BLaER1 (cell line): ENCODE measurements at regions not wholly inside any gene's neighbourhood (a gene's known extent, or its start where the extent isn't known, plus 50 kb on each side); places are given as distances from the start of the nearest gene placed in this dataset.

ENCODE experiments used
- H3K27ac ChIP-seq: shearing (Covaris generic); formaldehyde crosslinking; 2 replicates; pipeline ENCODE4 v1.8.1; 2022
- H3K27me3 ChIP-seq: shearing (Covaris generic); formaldehyde crosslinking; 2 replicates; pipeline ENCODE4 v1.8.1; 2022
- H3K36me3 ChIP-seq: shearing (Covaris generic); formaldehyde crosslinking; 2 replicates; pipeline ENCODE4 v1.8.1; 2022
- H3K4me1 ChIP-seq: shearing (Covaris generic); formaldehyde crosslinking; 2 replicates; pipeline ENCODE4 v1.8.1; 2022
- H3K4me2 ChIP-seq: shearing (Covaris generic); formaldehyde crosslinking; 2 replicates; pipeline ENCODE4 v1.8.1; 2022
- H3K4me3 ChIP-seq: shearing (Covaris generic); formaldehyde crosslinking; 2 replicates; pipeline ENCODE4 v1.8.1; 2022
- H3K9ac ChIP-seq: shearing (Covaris generic); formaldehyde crosslinking; 2 replicates; pipeline ENCODE4 v1.8.1; 2022
- H3K9me3 ChIP-seq: shearing (Covaris generic); formaldehyde crosslinking; 2 replicates; pipeline ENCODE4 v1.8.1; 2022
- H4K20me1 ChIP-seq: shearing (Covaris generic); formaldehyde crosslinking; 2 replicates; pipeline ENCODE4 v1.8.1; 2022
- Cebpa-rat ChIP-seq: shearing (Covaris generic); IDR thresholded peaks from 2 replicates; pipeline ENCODE4 v1.8.1; 2022

GRCh38 chr4:138666366-138666765 is 349.2 kb upstream of the NOCT start:
- TF ChIP-seq Cebpa-rat = no peak
- Histone ChIP-seq H3K4me3 (no peak overlapping the region), H3K27me3 (no peaks in the 10 kb centered on the region), H3K4me1 (peaks cover 46% of the 10 kb centered on the region), H4K20me1 (no peaks in the 10 kb centered on the region), H3K27ac (no peak overlapping the region), H3K9me3 (peaks cover 7% of the 10 kb centered on the region; the same call in 1 of the 2 replicates), H3K9ac (no peak overlapping the region), H3K36me3 (no peaks in the 10 kb centered on the region), H3K4me2 (no peak overlapping the region)

- peaks cover 48% of the 10 kb centered on the region for H3K4me1 ChIP-seq
- H3K4me3 ChIP-seq = no peak overlapping the region
- H4K20me1 ChIP-seq = no peaks in the 10 kb centered on the region
- H3K9ac ChIP-seq = no peak overlapping the region
- TF ChIP-seq Cebpa-rat = no peak
- no peak overlapping the region for H3K27ac ChIP-seq
- H3K4me2 ChIP-seq = no peak overlapping the region
- H3K36me3 ChIP-seq = no peaks in the 10 kb centered on the region
- no peaks in the 10 kb centered on the region for H3K27me3 ChIP-seq
- H3K9me3 ChIP-seq = peaks cover 7% of the 10 kb centered on the region; the same call in 1 of the 2 replicates
These were observed 349.7 kb upstream of the NOCT start for GRCh38 chr4:138665851-138666250.

DNA sequence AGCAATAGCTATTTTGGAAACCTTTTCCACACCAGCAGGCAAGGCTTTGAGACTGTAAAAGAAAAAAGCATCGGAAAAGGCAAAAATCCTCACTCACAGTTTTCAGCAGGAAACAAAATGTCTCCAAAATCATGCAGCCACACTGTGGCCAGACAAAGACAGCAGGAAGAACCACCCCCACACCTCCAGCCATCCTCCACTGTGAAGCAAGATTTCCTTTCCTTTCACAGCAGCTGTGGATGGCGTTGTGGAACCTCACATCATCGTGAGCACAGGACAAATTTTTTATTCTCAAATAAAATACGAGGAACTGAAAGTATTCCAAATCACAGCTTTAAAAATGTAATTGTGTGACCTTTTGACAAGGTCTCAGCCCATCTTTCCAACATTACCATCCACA is 351.7 kb upstream of the NOCT start:
- Histone ChIP-seq H3K4me3 (no peak overlapping the region), H3K4me1 (peaks cover 32% of the 10 kb centered on the region), H3K27me3 (no peaks in the 10 kb centered on the region), H3K9ac (no peak overlapping the region), H3K4me2 (peak overlapping the region; percentile 2), H3K9me3 (peaks cover 7% of the 10 kb centered on the region; the same call in 1 of the 2 replicates), H4K20me1 (no peaks in the 10 kb centered on the region), H3K27ac (no peak overlapping the region), H3K36me3 (no peaks in the 10 kb centered on the region)
- TF ChIP-seq Cebpa-rat = no peak

- no peaks in the 10 kb centered on the region for H3K27me3 ChIP-seq
- no peak overlapping the region for H3K27ac ChIP-seq
- no peaks in the 10 kb centered on the region for H3K36me3 ChIP-seq
- H3K9ac ChIP-seq = no peak overlapping the region
- H3K4me3 ChIP-seq = no peak overlapping the region
- H3K4me1 ChIP-seq = peaks cover 13% of the 10 kb centered on the region
- TF ChIP-seq Cebpa-rat = no peak
- no peaks in the 10 kb centered on the region; the same call in 1 of the 2 replicates for H3K9me3 ChIP-seq
- H3K4me2 ChIP-seq = no peak overlapping the region
- H4K20me1 ChIP-seq = no peaks in the 10 kb centered on the region
These were observed 355.7 kb upstream of the NOCT start for GRCh38 chr4:138659812-138660316.

DNA sequence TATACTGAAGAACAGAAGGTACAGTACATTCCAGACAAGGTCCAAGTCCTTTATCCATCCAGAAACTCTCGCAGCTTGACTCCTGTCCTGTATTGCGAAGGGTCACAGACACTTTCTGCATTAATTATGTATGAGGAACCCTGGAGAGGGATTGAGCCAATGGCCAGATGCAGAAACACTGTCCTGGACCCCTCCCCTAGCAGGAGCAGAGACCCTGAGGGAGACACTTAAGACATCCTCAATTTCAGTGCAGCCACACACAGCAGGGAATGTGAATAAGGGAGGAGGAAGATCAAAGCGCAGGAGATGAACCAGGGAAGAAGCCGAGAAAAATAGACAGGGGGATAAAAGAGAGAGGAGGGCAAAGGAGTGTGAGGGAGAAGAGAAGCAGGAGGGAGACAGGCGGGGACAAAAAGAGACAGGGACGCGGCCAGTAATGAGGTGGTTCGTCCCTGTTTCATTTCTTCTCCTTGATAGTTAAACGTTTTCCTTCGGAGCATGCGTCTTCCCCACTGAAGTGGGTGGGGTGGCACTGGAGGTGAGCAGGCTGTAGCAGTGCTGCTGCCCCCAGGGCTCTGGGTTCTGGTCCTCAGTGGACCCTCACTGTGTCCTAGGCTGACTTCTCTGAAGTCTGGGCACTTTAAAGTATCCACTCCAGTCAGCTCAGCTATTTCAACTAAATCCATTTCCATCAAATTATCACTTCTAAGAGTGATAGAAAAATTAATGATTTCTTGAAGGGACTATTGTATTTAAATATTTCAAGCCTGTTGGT is 356.4 kb upstream of the NOCT start:
- no peak overlapping the region for H3K4me3 ChIP-seq
- H3K9ac ChIP-seq = no peak overlapping the region
- H3K4me2 ChIP-seq = no peak overlapping the region

GRCh38 chr4:138658518-138658917 is 357.1 kb upstream of the NOCT start:
- Histone ChIP-seq H3K9ac (no peak overlapping the region), H3K27ac (no peak overlapping the region), H3K9me3 (no peaks in the 10 kb centered on the region), H3K36me3 (no peaks in the 10 kb centered on the region), H3K4me1 (peaks cover 5% of the 10 kb centered on the region), H3K27me3 (no peaks in the 10 kb centered on the region), H3K4me2 (no peak overlapping the region), H4K20me1 (no peaks in the 10 kb centered on the region), H3K4me3 (no peak overlapping the region)
- TF ChIP-seq Cebpa-rat = no peak

More for the DNA sequence above, 356.4 kb upstream of the NOCT start:
- Histone ChIP-seq H3K36me3 (no peaks in the 10 kb centered on the region), H3K27ac (no peak overlapping the region), H3K27me3 (no peaks in the 10 kb centered on the region), H4K20me1 (no peaks in the 10 kb centered on the region), H3K4me1 (peaks cover 12% of the 10 kb centered on the region), H3K9me3 (no peaks in the 10 kb centered on the region)
- TF ChIP-seq Cebpa-rat = no peak

DNA sequence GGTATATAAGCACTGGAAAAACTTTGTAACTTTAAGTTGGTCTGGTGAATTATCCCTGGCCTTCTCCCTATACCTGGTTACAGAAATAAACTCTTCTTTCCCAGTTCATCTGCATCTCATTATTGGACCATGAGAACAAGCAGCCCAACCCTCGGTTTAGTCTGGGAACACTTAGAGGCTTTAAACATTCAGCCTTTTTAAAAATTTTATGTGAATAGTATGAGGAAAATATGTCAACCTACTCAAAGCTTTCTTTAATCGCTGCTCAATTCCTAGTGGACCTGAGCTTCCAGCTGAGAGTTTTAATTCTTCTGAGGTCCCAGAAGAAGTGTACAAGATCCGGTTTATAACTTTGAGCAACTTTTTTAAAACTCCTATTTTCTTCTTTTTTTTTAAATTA is 358.6 kb upstream of the NOCT start:
- H3K27me3 ChIP-seq = no peaks in the 10 kb centered on the region
- no peaks in the 10 kb centered on the region for H3K9me3 ChIP-seq
- TF ChIP-seq Cebpa-rat = no peak
- H3K27ac ChIP-seq = no peak overlapping the region
- H3K9ac ChIP-seq = no peak overlapping the region
- H3K4me1 ChIP-seq = 0 out of 2 replicates have a peak, but pooled peaks cover 4% of the 10 kb centered on the region
- H3K36me3 ChIP-seq = no peaks in the 10 kb centered on the region
- H3K4me2 ChIP-seq = no peak overlapping the region
- H3K4me3 ChIP-seq = no peak overlapping the region
- no peaks in the 10 kb centered on the region for H4K20me1 ChIP-seq

GRCh38 chr4:138655985-138656384 is 359.6 kb upstream of the NOCT start:
- no peak overlapping the region for H3K27ac ChIP-seq
- no peaks in the 10 kb centered on the region for H3K27me3 ChIP-seq
- H3K4me3 ChIP-seq = no peak overlapping the region
- H3K4me1 ChIP-seq = no peaks in the 10 kb centered on the region
- no peaks in the 10 kb centered on the region for H3K36me3 ChIP-seq
- H3K4me2 ChIP-seq = no peak overlapping the region
- TF ChIP-seq Cebpa-rat = no peak
- H3K9ac ChIP-seq = no peak overlapping the region
- H3K9me3 ChIP-seq = no peaks in the 10 kb centered on the region
- no peaks in the 10 kb centered on the region for H4K20me1 ChIP-seq

GRCh38 chr4:138655286-138655685 is 360.3 kb upstream of the NOCT start:
- H3K9ac ChIP-seq = no peak overlapping the region
- no peaks in the 10 kb centered on the region for H3K27me3 ChIP-seq
- no peak overlapping the region for H3K4me2 ChIP-seq
- no peak for TF ChIP-seq Cebpa-rat
- H3K9me3 ChIP-seq = no peaks in the 10 kb centered on the region
- no peaks in the 10 kb centered on the region for H4K20me1 ChIP-seq
- H3K4me1 ChIP-seq = no peaks in the 10 kb centered on the region
- no peak overlapping the region for H3K4me3 ChIP-seq
- no peak overlapping the region for H3K27ac ChIP-seq
- no peaks in the 10 kb centered on the region for H3K36me3 ChIP-seq

DNA sequence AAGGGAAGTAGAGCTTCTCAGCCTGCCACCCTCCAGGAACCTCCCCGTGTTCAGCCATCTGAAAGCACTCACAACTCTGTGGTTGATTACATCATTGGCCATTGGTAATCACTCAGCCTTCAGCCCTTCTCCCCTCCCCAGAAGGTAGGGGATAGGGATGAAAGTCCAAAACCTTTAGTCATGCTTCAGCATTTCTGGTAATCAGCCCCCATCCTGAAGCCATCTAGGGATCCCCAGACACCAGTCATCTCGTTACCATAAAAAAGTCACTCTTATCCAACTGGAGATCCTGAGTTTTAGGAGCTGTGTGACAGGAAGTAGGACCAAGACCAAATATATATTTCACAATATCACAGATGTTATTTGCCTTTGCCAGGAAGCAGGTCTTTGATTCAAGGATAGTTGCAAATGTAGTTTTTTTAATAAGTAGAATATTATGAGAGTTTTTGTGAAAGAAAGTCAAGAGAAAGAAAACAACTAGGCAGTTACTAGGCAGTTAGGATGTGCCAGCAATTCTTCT is 364.6 kb upstream of the NOCT start:
- H3K27me3 ChIP-seq = no peaks in the 10 kb centered on the region
- no peak overlapping the region for H3K4me2 ChIP-seq
- no peak overlapping the region for H3K4me3 ChIP-seq
- no peak overlapping the region for H3K27ac ChIP-seq
- no peak for TF ChIP-seq Cebpa-rat
- H3K4me1 ChIP-seq = no peaks in the 10 kb centered on the region
- no peaks in the 10 kb centered on the region for H3K36me3 ChIP-seq
- H4K20me1 ChIP-seq = no peaks in the 10 kb centered on the region
- no peaks in the 10 kb centered on the region for H3K9me3 ChIP-seq
- H3K9ac ChIP-seq = no peak overlapping the region
